ENCODE measurements at regions not wholly inside any gene's neighbourhood (a gene's known extent, or its start where the extent isn't known, plus 50 kb on each side); places are given as distances from the start of the nearest gene placed in this dataset.
"Not testable (repeated sequence)": the region's sequence is repeated elsewhere in the genome, so short reads cannot be mapped to it uniquely, and the experiment has no call there.

DNA sequence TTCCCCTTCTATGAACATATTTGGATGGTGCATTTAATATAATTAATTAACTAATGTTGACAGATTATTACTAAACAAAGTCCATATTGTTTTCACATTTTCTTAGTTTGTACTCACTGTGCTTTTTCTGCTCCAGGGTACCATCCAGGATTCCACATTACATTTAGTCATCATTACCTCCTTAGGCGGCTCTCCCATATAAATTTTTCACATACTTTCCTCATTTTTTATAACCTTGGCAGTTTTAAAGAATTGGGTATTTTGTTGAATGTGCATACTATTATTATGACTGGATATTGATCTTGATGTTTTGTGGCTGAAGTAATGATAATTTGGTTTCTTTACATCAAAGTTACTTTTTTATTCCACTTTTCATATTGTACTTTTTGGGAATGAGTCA is 755.6 kb upstream of the ANO3 start:
- DNase-seq (ENCODE audit: low read depth), result no peak
- TF ChIP-seq, protein P1, sequence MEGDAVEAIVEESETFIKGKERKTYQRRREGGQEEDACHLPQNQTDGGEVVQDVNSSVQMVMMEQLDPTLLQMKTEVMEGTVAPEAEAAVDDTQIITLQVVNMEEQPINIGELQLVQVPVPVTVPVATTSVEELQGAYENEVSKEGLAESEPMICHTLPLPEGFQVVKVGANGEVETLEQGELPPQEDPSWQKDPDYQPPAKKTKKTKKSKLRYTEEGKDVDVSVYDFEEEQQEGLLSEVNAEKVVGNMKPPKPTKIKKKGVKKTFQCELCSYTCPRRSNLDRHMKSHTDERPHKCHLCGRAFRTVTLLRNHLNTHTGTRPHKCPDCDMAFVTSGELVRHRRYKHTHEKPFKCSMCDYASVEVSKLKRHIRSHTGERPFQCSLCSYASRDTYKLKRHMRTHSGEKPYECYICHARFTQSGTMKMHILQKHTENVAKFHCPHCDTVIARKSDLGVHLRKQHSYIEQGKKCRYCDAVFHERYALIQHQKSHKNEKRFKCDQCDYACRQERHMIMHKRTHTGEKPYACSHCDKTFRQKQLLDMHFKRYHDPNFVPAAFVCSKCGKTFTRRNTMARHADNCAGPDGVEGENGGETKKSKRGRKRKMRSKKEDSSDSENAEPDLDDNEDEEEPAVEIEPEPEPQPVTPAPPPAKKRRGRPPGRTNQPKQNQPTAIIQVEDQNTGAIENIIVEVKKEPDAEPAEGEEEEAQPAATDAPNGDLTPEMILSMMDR (IDR thresholded peaks at IDR 0.05; ENCODE audit: insufficient read depth, low read depth, low read length), result no peak
- CTCF ChIA-PET, result no interaction called here
- Histone ChIP-seq H3K36me3 (ENCODE audit: control insufficient read depth, insufficient read depth, low read length) (no peaks in the 10 kb centered on the region), H3K27me3 (ENCODE audit: control insufficient read depth, insufficient read depth, low read length) (no peaks in the 10 kb centered on the region), H3K4me3 (ENCODE audit: low read depth, low read length) (no peak overlapping the region)
- POLR2A ChIA-PET, result no interaction called here

DNA sequence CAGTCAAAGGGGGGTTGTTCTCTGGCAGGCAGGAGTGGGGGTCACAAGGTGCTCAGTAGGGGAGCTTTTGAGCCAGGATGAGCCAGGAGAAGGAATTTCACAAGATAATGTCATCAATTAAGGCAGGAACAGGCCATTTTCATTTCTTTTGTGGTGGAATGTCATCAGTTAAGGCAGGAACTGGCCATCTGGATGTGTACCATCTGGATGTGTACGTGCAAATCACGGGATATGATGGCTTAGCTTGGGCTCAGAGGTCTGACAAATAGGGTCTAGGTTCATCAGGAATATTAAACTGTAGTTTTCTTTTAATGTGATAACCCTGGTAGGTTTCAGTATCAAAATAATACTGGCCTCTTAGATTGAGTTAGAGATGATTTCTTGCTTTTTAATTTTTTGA is 752.4 kb upstream of the ANO3 start:
- H3K27me3 ChIP-seq (ENCODE audit: control insufficient read depth, insufficient read depth, low read length); DNase-seq (ENCODE audit: low read depth); H3K4me3 ChIP-seq (ENCODE audit: low read depth, low read length); CTCF ChIA-PET; POLR2A ChIA-PET; H3K36me3 ChIP-seq (ENCODE audit: control insufficient read depth, insufficient read depth, low read length): not testable (repeated sequence)

DNA sequence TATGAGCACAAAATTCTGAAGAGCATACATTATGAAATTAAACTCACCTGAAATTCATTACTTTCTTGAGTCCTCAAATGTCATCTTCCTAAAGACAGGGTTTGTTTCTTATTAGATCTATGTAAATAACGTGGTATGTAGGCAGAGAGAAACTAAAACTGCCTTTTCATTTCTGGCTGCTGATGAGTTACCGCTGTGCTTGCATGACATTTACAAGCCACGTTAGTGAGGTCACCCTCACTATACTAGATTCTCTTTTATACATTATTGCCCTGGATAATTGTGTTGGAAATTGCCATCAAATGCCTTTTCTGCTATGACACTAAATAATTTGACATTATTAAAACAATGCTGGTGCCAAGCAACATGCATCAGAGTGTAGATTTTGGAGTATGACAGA is 748.3 kb upstream of the ANO3 start:
- CTCF ChIA-PET, result no interaction called here
- Histone ChIP-seq H3K27me3 (ENCODE audit: control insufficient read depth, insufficient read depth, low read length) (no peaks in the 10 kb centered on the region), H3K36me3 (ENCODE audit: control insufficient read depth, insufficient read depth, low read length) (no peaks in the 10 kb centered on the region), H3K4me3 (ENCODE audit: low read depth, low read length) (no peak overlapping the region)
- TF ChIP-seq, protein P1 (IDR thresholded peaks at IDR 0.05; ENCODE audit: insufficient read depth, low read depth, low read length), result no peak
- POLR2A ChIA-PET, result no interaction called here
- no peak for DNase-seq (ENCODE audit: low read depth)

DNA sequence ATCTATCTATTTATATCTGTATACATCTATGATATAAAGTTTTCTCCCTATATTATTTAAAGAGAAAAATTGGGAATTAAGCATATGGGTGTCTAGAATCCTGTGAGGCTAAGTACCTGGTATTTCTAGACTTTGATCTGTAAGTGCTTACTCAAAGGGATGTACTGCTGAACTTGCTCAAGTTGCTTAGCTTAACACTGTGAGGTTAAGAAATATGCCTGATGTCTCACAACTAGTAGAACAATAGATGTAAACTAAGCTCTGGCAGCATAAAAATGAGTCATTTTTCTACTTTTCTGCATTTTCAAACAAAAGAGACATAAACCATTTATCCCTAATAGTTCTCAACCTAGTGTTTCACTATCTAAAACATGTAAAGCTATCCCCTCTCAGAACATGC is 744.4 kb upstream of the ANO3 start:
- POLR2A ChIA-PET, result no interaction called here
- no peaks in the 10 kb centered on the region for H3K27me3 ChIP-seq (ENCODE audit: control insufficient read depth, insufficient read depth, low read length)
- H3K36me3 ChIP-seq (ENCODE audit: control insufficient read depth, insufficient read depth, low read length), result no peaks in the 10 kb centered on the region
- DNase-seq (ENCODE audit: low read depth), result no peak
- H3K4me3 ChIP-seq (ENCODE audit: low read depth, low read length), result no peak overlapping the region
- TF ChIP-seq, protein P1 (IDR thresholded peaks at IDR 0.05; ENCODE audit: insufficient read depth, low read depth, low read length), result no peak
- CTCF ChIA-PET, result no interaction called here

DNA sequence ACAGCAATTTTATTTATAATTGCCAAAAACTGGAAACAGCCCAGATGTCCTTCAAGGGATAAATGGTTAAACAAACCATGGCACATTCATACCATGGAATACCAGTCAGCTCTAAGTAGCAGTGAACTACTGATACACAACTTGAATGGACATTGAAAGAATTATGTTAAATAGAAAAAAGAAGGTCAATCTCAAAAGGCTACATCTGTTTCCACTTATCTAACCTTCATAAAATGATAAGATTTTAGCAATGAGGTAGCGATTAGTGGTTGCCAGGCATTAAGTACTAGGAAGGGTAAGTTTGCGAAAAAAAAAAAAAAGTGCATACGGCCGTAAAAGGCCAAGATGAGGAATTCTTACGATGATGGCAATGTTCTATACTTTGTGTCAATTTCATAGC is 738.7 kb upstream of the ANO3 start:
- TF ChIP-seq, protein P1 (IDR thresholded peaks at IDR 0.05; ENCODE audit: insufficient read depth, low read depth, low read length), result no peak
- H3K27me3 ChIP-seq (ENCODE audit: control insufficient read depth, insufficient read depth, low read length), result no peaks in the 10 kb centered on the region
- no peak for DNase-seq (ENCODE audit: low read depth)
- H3K4me3 ChIP-seq (ENCODE audit: low read depth, low read length), result no peak overlapping the region
- H3K36me3 ChIP-seq (ENCODE audit: control insufficient read depth, insufficient read depth, low read length), result no peaks in the 10 kb centered on the region
- ChIA-PET POLR2A (no interaction called here), CTCF (no interaction called here)

DNA sequence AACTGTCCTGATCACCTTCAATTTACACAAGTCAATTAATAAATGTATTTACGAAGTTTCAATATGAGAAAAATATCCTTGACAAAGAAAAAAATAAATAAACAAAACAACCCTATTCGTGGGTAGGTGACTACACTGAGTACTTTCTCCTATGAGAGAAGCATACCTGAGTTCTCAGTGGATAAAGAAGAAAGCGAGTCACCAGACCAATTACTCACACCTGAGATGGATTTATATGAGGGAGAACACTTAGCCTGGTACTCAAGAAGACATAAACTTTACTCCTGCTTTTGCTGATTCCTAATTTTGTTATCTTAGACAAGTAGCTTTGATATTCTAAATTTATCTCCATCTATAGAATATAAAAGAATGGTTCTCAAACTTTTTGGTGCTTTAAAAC is 735.2 kb upstream of the ANO3 start:
- H3K27me3 ChIP-seq (ENCODE audit: control insufficient read depth, insufficient read depth, low read length), result no peaks in the 10 kb centered on the region
- no peak overlapping the region for H3K4me3 ChIP-seq (ENCODE audit: low read depth, low read length)
- ChIA-PET CTCF (no interaction called here), POLR2A (no interaction called here)
- no peak for DNase-seq (ENCODE audit: low read depth)
- no peaks in the 10 kb centered on the region for H3K36me3 ChIP-seq (ENCODE audit: control insufficient read depth, insufficient read depth, low read length)
- TF ChIP-seq, protein P1 (IDR thresholded peaks at IDR 0.05; ENCODE audit: insufficient read depth, low read depth, low read length), result no peak
